ENCODE measurements at regions not wholly inside any gene's neighbourhood (a gene's known extent, or its start where the extent isn't known, plus 50 kb on each side); places are given as distances from the start of the nearest gene placed in this dataset.

DNA sequence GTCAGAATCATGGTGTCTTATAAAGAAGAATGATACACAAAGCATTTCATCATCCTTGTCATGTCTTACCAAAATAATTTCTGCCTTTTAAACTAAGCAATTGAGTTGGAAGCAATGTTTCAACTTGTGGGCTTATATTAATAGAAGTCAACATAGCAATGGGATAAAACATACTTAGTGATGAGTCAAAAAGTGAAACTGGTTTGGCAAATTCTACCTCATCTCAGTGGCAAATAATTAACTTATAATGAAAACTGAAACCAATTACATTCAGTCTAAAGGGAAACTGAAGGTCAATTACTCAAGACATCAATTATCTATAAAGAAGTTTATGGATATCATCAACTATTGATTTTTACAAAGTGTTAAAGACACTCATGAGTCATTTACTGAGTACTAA lies 463.8 kb downstream of the BMP2 start:
- TF ChIP-seq, protein P1, sequence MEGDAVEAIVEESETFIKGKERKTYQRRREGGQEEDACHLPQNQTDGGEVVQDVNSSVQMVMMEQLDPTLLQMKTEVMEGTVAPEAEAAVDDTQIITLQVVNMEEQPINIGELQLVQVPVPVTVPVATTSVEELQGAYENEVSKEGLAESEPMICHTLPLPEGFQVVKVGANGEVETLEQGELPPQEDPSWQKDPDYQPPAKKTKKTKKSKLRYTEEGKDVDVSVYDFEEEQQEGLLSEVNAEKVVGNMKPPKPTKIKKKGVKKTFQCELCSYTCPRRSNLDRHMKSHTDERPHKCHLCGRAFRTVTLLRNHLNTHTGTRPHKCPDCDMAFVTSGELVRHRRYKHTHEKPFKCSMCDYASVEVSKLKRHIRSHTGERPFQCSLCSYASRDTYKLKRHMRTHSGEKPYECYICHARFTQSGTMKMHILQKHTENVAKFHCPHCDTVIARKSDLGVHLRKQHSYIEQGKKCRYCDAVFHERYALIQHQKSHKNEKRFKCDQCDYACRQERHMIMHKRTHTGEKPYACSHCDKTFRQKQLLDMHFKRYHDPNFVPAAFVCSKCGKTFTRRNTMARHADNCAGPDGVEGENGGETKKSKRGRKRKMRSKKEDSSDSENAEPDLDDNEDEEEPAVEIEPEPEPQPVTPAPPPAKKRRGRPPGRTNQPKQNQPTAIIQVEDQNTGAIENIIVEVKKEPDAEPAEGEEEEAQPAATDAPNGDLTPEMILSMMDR (IDR thresholded peaks at IDR 0.05) = no peak
- TF ChIP-seq POLR2A (IDR thresholded peaks at IDR 0.05) = no peak

All from tibial nerve (tissue), 3 donors.